ENCODE measurements at regions not wholly inside any gene's neighbourhood (a gene's known extent, or its start where the extent isn't known, plus 50 kb on each side); places are given as distances from the start of the nearest gene placed in this dataset.
A peak's percentile ranks its signal among the peaks of the same experiment; 100 is the strongest.
"Not testable (repeated sequence)": the region's sequence is repeated elsewhere in the genome, so short reads cannot be mapped to it uniquely, and the experiment has no call there.

DNA sequence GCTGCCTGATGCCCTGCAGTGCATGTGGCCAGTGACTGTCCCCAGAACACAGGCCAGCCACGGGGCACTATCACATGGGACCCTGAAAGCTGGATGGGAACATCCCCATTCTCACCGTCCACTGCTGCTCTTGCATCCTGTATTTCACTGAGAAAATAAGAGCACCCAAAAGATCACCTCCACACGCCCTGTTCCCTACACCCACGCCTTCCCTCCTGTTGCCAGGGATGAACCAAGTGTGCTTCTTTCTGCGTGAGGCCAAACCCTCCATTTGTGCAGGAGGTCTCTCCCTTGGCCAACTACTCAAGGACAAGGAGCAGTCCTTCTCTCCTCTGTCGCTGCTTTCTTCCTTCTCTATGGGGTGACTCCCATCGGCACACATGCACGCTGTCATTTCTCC, 118.3 kb downstream of the LRRC37A3 start:
- DNase-seq (ENCODE audit: low read depth), result not testable (repeated sequence)

DNA sequence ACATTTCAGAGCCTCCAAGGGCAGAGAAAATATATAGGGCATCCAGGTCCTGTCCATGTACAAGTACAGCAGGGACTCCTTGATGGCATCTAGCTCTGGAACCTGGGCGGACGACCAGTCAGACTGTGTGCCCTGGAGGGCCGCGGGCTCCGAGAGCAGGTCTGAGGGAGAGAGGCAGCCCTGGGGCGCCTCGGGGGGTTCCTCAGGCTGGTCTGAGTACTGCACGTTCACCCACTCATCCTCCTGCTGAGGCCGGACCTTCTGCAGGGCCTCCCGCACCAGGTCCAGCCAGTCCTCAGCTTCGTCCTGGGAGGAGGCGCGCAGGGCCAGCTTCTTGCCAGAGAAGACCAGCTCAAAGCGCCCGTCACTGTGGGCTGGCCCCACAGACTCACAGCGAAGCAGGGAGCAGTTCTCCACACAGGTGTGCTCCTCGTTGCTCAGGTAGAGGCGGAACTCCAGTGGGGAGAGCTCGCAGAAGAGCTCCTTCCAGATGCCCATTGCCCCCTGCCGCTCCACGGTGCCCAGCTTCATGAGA, 118.8 kb downstream of the LRRC37A3 start:
- not testable (repeated sequence) for DNase-seq (ENCODE audit: low read depth)

DNA sequence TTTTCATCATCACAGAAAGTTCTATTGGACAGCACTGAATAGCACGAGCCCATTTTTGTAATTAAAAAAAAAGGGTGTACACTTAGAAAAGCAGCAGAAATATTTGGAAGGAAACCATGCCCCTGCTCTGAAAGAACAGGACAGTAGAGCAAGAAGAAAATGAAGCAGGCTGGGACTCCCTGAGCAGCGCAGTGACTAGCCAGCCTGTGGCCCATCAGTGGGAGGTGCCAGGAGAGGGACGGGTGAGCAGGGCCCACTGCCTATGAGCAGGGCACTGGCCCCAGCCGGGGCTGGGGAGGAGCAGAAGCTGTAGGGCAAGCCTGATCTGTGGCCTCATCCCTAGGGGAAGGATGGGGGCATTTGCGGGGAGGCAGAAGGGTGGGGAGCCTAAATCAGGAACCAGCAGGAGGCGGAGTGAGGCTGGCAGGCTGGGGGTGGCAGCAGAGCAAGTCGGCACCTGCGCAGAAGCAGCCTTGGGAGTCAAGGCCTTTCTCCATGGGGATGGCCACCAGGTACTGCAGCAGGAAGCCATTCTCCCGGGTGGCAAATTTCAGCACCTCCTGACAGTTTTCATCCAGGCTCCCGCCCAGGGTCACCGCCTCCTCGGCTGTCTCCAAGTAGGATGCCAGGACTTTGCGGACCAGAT, 119.6 kb downstream of the LRRC37A3 start:
- not testable (repeated sequence) for DNase-seq (ENCODE audit: low read depth)

DNA sequence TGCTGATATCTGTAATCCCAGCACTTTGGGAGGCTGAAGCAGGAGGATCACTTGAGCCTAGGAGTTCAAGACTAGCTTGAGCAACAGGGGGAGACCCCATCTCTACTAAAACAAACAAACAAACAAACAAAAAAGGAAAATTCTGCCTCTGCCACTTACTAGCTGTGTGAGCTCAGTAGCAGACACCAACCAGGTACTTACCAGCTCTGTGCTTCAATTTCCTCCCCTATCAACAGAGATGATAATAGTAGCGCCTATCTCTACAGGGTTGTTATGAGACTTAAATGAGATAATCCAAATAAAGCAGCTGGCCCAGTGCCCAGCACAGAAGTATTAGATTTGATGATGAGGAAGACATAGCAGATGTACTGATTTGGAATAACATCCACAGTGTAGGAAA, 120.3 kb downstream of the LRRC37A3 start:
- DNase-seq (ENCODE audit: low read depth), result not testable (repeated sequence)

DNA sequence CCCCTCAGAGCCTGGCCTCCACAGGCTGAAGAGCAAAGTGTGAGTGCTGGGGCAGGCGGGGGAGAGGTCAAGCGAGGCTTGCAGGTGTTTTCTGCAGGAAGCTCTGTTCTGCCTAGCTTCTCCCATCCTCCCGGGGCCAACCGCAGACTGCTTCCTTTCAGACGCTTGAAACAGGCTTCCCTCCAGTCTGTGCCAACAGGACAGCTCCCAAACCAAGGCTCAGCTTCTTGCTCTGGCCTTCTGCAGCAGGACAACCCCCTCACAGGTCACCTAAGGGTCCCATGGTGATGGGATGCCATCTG, 120.8 kb downstream of the LRRC37A3 start:
- DNase-seq (ENCODE audit: low read depth), result not testable (repeated sequence)

DNA sequence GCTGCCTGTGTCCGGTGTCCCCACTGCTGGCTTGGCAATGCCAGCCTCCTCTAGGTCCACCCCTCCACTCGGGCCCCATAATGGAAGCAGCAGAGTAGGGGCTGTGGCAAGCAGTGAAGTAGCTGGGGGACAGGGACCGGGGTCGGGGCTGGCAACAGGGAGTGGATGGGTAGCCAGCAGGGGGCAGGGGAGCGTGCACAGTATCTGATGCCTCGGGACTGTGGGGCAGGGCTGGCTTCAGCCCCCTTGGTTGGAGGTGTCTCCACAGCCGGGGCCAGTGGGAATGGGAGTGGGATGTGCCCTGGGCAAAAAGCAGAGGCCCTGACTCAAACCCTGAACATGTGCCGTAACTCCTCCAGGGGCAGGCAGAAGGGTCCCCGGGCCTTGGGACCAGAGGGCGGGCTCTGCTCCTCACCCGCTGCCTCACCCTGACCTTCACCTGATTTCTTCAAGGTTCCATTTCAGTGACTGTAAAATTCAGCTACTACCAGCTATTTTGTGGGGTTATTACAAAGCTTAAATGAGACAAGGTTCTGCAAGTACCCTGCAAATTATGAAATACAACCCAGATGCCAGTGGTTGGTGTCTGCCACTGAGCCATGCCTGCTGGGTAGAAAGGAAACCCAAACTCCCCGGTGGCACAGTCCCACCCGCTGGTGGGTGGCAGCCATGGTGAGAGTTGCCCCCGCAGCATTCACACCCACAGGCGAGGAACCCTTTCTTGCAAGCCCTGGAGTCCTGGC, 121.4 kb downstream of the LRRC37A3 start:
- not testable (repeated sequence) for DNase-seq (ENCODE audit: low read depth)

DNA sequence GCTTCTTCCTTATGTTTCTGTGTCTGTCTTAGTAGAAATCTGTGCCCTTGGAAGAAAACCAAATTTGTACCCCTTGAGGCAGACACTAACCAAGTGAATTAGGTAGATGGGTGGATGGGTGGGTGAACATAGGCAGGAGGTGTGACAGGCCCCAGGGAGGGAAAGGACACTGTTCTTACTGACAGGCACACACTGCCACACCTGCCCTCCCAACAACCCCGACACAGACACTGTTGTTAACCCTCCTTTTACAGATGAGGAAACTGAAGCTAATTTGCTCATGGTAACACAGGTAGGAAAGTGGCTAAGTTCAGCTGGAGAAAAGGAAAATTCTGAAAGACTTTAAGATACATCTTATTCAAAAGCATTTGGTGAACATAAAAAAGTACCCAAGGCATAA, 123.9 kb downstream of the LRRC37A3 start:
- DNase-seq (ENCODE audit: low read depth), result not testable (repeated sequence)

DNA sequence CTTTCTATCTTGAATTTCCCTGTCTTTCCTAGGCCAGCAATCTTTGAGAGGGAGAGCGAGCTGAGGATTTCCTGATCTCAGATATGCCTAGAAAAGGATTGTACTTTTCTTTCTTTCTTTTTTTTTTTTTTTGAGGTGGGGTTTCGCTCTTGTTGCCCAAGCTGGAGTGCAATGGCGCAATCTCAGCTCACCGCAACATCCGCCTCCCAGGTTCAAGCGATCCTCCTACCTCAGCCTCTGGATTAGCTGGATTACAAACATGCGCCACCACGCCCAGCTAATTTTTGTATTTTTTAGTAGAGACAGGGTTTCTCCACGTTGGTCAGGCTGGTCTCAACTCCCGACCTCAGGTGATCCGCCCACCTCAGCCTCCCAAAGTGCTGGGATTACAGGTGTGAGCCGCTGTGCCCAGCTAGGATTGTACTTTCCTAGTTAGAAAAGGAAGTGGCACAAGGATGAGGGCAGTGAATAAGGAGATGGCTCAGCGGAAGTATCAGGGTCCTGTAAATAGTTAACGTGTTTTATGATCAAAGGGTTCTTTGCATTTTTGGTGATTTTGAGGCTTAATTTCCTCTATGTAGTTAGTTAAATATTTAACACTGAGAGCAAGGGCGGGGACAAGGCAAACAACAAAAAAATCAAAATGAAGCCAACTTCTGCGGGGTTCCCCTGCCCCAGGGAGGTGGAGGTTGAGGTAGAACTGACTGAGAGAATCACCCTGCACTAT, 124.6 kb downstream of the LRRC37A3 start:
- not testable (repeated sequence) for DNase-seq (ENCODE audit: low read depth)

DNA sequence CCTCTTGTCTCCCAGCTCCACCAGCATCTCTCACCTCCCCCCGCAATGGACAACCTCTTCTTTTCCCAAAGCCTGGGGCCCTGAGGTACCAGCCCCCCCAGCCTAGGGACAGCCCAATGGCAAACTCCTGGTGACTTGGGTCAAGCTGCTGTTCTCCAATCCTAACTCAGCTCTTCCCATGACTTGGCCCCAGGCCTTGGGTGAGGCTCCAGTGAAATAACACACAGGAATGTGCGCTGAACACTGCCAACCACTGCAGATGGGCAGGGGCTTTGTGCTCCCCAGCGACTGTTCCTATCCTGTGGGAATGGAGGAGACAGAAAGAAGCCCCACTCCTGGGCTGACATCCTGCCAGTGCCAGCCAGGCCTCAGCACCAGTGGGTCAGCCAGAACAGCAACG, 125.2 kb downstream of the LRRC37A3 start:
- DNase-seq (ENCODE audit: low read depth), result not testable (repeated sequence)

DNA sequence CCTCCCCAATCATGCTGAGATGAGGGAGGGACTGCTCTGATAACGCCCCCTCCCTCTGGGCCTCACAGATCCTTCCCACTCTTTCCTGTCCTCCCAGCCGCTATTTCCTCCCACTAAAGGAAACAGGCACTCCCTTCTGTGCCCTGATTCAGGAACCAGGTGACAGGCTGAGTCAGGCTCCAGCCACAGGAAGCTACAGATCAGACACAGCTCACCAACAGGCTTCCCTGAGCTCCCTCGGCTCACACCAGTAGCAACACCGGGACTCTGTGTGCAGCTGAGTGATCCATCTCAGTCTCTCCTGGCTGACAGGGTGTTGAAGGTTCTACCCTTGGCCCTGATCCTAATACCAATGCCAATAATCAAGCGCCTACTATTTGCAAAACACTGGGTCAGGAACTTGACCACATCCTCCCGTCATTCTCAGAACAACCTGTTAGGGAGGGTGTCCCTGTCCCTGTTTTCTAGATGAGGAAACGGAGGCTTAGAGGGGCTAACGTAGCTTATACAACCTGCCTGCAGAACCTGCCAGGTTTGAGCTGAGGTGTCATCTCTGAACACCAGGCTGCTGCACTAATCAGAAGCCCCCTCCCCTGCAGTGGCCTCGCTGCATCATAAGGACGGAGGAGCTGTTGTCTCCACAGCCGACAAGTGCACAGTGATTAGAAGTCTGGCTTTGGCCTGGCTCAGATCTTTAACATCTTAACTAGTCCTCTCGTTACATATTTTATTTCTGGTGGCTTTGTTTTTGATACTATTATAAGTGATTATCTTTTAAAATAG, 126.3 kb downstream of the LRRC37A3 start:
- peak; percentile 24 for DNase-seq (ENCODE audit: low read depth)

DNA sequence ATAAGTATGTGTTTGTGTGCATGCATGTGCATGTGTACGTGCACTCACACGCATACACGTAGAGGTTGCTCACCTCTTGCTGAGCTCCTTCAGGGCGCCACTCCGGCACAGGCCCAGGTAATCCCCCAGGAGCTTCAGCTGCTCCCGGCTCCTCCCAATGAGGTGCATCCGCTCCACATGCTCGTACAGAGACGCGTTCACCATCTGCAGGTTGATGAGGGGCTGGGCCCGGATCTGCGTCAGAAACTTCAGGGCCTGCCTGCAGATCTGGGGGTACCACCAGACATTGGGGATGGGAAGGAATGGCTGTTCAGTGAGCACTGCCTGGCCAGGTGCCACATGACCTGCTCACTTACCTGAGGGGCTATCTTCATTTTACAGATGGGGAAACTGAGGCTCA, 127.0 kb downstream of the LRRC37A3 start:
- not testable (repeated sequence) for DNase-seq (ENCODE audit: low read depth)

DNA sequence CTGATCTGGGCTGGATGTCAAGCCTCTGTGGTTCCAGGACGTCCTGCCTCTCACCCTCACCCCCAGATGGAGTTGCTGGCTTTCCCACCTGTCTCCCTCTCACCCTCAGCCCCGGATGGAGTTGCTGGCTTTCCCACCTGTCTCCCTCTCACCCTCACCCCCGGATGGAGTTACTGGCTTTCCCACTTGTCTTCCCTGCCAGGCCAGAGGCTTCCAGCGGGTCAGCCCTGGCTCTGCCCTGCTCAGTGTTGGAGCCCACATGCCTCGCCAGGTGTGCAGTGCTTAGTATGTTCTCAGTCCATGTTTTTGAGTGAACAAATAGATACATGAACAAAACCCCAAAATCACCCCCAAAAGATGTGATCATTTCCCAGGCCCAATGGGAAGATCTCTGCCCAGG, 127.6 kb downstream of the LRRC37A3 start:
- not testable (repeated sequence) for DNase-seq (ENCODE audit: low read depth)

DNA sequence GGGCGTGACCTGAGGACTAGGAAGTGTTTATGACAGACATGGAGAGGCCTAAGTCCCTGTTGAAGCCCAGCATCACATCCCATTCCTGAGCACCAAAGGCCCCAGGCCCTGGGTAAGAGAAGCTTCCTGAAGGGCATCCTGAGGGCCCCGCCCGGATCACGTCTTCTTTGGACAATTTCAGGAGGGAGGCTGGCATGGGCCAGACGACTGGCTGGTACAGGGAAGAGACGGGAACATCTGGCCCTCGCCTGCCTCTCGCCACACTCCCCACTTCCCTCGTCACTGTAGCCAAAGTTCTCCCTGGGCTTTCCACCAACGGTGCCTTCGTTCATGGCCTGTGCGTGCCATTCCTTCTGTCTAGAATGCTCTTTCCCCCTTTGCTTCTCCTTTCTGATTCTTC, 128.1 kb downstream of the LRRC37A3 start:
- DNase-seq (ENCODE audit: low read depth), result not testable (repeated sequence)

DNA sequence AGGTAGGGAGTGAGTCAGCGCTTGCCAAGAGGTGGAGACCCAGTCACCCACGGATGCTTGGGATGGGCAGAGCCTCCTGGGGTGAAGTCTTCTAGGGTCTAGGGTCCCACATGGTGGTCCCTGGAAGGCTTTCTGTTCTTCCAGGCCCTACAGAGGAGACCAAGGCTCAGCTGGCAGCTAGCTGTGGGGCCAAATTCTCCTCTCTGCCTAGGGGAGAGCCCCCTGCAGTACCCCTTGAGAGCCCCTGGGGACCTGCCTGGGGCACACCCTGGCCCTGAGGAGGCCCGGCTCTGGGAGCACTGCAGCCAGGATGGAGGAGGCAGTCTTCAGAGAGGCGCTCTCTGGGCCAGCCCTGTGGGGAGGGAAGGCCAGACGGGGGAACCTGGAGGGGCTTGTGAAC, 128.6 kb upstream of the SMURF2 start:
- not testable (repeated sequence) for DNase-seq (ENCODE audit: low read depth)

DNA sequence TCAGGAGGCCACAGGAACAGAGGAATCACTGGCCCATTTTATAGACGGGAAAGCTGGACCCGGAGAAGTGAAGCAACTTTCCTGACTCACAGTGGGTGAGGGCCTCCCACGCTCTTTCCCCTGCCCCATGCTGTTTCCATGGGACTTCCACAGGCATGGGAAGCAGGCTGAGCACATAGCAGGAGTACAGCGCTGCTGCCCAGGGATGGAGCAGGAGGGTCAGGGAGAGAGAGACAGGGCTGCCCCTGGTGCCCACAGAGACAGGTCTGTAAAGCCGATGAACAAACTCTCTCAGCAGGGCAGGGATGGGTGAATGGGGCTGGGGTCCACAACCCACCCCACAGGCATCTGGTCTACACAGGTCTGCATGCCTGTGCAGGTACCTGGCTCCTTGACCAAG, 128.1 kb upstream of the SMURF2 start:
- not testable (repeated sequence) for DNase-seq (ENCODE audit: low read depth)

DNA sequence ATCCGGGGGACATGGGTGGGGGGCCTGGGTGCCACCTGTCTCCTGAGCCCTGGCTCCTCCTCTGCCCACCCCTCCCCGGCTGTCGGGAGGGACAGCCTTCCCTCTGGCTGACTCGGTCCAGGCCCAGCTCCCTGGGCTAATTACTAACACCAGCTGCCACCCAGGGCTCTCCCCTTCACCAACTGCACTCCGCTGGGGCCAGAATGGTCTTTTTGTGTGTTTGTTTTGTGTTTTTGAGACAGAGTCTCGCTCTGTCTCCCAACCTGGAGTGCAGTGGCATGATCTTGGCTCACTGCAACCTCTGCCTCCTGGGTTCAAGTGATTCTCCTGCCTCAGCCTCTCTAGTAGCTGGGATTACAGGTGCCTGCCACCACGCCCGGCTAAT, 126.9 kb upstream of the SMURF2 start:
- DNase-seq (ENCODE audit: low read depth), result not testable (repeated sequence)

DNA sequence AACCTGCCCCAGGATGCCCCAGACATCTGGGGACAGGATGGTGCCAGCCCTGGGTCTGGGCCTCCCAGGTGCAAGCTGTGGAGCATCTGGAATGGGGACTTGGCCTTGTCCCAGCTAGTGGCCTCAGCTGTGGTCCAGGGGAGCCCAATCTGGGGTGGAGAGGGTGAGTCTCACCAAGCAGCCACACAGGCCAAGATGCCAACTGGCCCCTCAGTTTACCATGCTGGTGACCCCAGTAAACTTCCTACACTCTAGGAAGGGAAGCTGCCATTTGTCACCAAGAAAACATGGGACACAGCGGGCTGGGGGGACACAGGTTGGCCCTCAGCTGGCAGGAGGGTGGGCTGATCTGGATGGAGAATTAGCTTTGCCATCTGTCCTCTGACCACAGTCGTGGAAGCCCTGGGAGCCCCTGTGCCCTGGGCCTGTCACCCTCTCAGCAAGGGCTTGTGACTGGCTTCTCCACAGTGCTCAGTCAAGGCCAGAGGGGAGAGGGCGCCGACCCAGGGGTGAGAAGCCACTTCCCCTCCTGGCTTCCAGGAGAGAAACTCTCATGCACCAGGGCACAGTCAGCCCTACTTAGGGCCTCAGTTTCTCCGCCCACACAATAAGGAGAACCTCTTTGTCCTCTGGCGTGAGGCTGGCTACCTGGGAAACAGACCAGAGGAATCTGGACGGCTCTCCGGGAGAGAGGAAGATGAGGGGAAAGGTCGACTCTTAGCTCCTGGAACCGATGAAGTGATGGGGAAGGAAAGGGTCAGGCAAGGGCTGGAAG, 126.4 kb upstream of the SMURF2 start:
- DNase-seq (ENCODE audit: low read depth), result no peak

DNA sequence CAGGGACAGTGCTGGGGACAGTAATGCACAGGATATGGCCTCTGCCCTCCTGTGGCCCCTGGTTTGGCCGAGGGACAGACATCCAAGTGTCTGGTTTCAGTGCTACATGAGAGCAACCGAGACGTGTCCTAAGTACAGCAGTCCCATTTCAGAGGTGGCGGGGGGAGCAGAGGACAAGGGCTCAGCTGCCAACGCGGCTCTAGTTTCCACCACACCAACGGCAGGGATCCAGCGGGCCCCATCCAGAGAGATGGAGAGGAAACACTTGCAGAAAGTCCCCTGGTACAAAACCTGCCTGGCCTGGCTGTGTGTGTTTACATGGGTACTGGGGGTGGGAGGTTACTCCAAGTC, 125.8 kb upstream of the SMURF2 start:
- DNase-seq (ENCODE audit: low read depth), result no peak

DNA sequence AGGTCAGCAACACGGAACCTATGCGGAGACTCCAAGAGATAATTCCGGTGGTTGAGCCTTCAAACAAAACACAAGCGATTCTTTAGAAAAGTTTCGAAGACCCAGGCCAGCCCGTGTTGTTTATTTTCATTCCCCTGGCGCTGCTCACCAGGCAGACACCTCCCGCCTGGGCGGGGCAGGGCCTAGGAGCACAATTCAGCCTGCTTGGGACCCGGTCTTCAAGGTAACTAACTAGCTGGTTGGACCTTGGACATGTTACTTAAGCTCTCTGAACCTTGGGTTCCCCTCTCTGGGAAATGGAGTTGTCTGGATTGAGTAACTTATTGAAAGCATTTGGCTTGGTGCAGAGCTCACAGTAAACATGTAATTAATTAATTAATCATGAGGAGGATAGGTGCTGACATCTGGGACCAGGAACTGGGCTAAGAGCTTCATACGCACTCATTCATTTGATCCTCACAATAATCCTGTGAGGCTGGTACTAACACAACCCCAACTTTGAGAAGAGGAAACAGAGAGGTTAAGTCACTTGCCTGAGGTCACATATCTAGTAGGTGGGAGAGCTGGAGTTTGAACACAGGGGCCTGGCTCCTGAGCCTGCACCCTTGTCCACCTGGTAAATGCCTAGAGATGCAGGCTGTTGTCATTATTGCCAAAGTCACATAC, 125.3 kb upstream of the SMURF2 start:
- no peak for DNase-seq (ENCODE audit: low read depth)

DNA sequence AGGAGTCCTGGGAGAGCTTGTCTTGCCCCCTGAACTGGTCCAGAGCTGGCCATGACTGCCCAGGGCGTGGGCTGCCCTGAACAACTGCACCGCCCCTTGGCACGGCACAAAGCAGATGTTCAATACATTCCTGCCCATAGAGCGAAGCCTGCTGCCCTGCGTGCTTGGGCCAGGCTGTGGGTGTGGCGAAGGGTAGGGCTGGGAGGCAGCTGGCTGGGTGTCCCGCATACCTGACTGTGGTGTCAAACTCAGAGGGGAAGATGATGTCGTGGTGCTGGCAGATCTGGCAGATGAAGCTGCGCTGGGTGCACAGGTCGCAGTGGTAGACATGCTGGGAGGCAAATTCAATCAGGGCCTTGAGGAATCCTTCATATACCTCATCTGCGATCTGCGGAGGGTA, 124.2 kb upstream of the SMURF2 start:
- DNase-seq (ENCODE audit: low read depth), result no peak

DNA sequence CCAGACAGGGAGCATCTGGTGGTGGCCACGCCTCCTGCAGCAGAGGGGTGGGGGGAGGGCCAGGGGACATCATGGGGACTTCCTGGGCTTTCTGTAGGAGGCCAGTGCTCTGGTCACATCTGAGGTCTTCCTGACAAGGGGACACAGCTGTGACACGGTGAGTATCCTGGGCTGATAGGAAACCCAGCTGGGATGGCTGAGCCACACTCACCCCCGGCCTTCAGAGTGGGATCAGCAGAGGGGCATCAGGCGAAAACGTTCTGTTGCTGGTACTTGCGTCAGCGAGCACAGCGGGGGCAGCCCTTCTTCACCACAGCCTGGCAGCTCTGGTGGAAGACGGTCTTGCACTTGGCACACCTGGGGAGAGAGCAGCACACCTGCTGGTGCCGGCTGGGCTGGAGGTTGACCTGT, 122.9 kb upstream of the SMURF2 start:
- DNase-seq (ENCODE audit: low read depth), result no peak
